ENCODE measurements at regions not wholly inside any gene's neighbourhood (a gene's known extent, or its start where the extent isn't known, plus 50 kb on each side); places are given as distances from the start of the nearest gene placed in this dataset.

DNA sequence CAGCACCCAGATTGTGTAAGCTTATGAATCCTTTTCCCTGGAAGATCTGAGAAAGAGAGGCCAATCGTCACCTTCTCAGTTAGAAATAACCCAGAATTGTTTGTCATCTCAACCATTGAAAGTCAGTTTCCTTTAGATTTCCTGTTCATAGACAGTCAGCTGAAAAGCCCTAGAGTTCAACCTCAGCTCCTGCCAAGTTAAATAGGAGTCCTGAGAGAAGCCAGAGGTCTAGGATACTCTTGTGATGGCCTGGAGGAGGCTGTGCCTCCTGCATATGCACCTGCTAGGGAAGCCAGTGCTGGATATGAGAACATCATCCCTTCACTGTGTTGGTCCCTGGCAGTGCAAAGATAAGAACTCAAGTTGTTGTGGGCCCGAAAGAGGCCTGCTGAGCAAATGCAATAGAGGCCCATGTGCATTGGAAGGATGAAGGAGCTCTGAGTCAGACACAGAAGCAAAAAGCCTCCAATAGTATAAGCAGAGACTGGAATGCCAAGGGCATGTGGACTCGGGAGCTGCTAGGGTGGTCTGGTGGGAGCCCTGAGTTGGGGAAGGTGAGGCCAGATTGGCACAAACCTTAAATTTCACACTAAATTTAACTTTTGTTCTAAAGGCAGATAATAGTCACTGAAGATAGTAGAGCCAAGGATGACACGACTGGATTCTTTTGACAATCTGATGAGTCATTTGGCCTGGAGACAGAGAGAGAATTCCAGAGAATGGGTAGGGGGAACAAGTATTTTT lies 520.9 kb upstream of the CDH5 start:
- Histone ChIP-seq H3K18ac (ENCODE audit: extremely low read depth, low read length) (no peak overlapping the region), H2BK120ac (replicated peaks; ENCODE audit: low read depth, low read length) (no peak overlapping the region), H3K27me3 (replicated peaks in 1 of 4; ENCODE audit: control insufficient read depth in 3 of 4, extremely low read depth in 1 of 4, insufficient read depth in 3 of 4, low read length in 3 of 4) (no peaks in the 10 kb centered on the region), H3K79me1 (ENCODE audit: low read depth, low read length) (no peaks in the 10 kb centered on the region), H4K8ac (ENCODE audit: extremely low read depth, insufficient read depth, low read length) (no peak overlapping the region), H3K9ac (replicated peaks in 1 of 4; ENCODE audit: extremely low read depth in 1 of 4, low read depth in 3 of 4, low read length in 3 of 4) (no peak overlapping the region), H3K14ac (ENCODE audit: insufficient read length) (no peak overlapping the region), H3K23me2 (ENCODE audit: low read depth, low read length) (no peaks in the 10 kb centered on the region; the same call in 1 of the 2 replicates), H2BK5ac (ENCODE audit: low read depth, low read length) (no peak overlapping the region), H3K4me2 (ENCODE audit: insufficient read depth in 1 of 2, low read depth in 2 of 2, low read length in 2 of 2) (no peak overlapping the region), H3K4me1 (replicated peaks in 1 of 4; ENCODE audit: control insufficient read depth in 3 of 4, insufficient read depth in 4 of 4, low read length in 3 of 4) (no peaks in the 10 kb centered on the region), H4K91ac (replicated peaks; ENCODE audit: insufficient read length, low read length) (no peak overlapping the region), H3K4me3 (ENCODE audit: extremely low read depth in 1 of 4, insufficient read depth in 2 of 4, low read depth in 3 of 4, low read length in 4 of 4) (no peak overlapping the region), H3K9me3 (ENCODE audit: insufficient read depth in 2 of 2, low read depth in 1 of 2, low read length in 1 of 2) (no peaks in the 10 kb centered on the region), H2BK15ac (ENCODE audit: low read length) (no peak overlapping the region), H2BK20ac (ENCODE audit: low read length) (no peak overlapping the region), H3K56ac (replicated peaks; ENCODE audit: insufficient read length, low read depth, low read length) (no peak overlapping the region), H2AK5ac (ENCODE audit: low read depth, low read length) (no peak overlapping the region), H2BK12ac (ENCODE audit: low read depth, low read length) (no peak overlapping the region), H4K5ac (ENCODE audit: insufficient read length, low read depth, low read length) (no peak overlapping the region), H2AFZ (ENCODE audit: low read length) (no peak overlapping the region), H4K20me1 (replicated peaks in 1 of 2; ENCODE audit: control insufficient read depth in 1 of 2, insufficient read depth in 2 of 2, low read length in 2 of 2) (no peaks in the 10 kb centered on the region), H3K4ac (replicated peaks; ENCODE audit: insufficient read length, low read depth, low read length) (no peak overlapping the region), H3K36me3 (ENCODE audit: control insufficient read depth in 2 of 4, insufficient read depth in 4 of 4, low read length in 3 of 4) (no peaks in the 10 kb centered on the region), H3K27ac (ENCODE audit: low read depth, low read length) (no peak overlapping the region), H3K23ac (ENCODE audit: insufficient read length) (no peak overlapping the region), H3K79me2 (ENCODE audit: control insufficient read depth in 1 of 2, insufficient read depth in 2 of 2, low read length in 2 of 2) (no peaks in the 10 kb centered on the region)
- TF ChIP-seq RXRA (IDR thresholded peaks at IDR 0.05; ENCODE audit: insufficient read depth, low read depth, low read length): no peak
- TF ChIP-seq BACH1 (IDR thresholded peaks at IDR 0.05; ENCODE audit: low read length): peak; percentile 33; the same call in 1 of the 2 replicates
- DNase-seq (ENCODE audit: low read depth in 1 of 2, low spot score in 2 of 2) (no peak), FAIRE-seq (no peak)
- 91% methylated on average over 4 of the region's 4 CpGs; no CpG with 5 or more reads in 1 of the 2 experiments for WGBS, 2 experiments (ENCODE audit: extremely low coverage in 1 of 2, insufficient coverage in 1 of 2, insufficient read length in 1 of 2, insufficient replicate concordance in 2 of 2, low coverage in 1 of 2, low lambda C conversion rate in 2 of 2, missing lambda C conversion rate in 1 of 2)
- ChIA-PET POLR2A (ENCODE audit: partially characterized antibody) (no interaction called here), CTCF (ENCODE audit: partially characterized antibody) (interaction anchor here (0.9 to 1.0 kb wide), 2 partner anchors 37 to 328 kb away, joined by 3 read pairs; no protein-coding TSS in a partner anchor)

Data from H1 (cell line).